OCI-LY3 (cell line): ENCODE measurements at regions not wholly inside any gene's neighbourhood (a gene's known extent, or its start where the extent isn't known, plus 50 kb on each side); places are given as distances from the start of the nearest gene placed in this dataset.

Experiments
- CTCF ChIP-seq: fragments of 200-600, 300-600 bp; sonication (generic); IDR thresholded peaks from 2 replicates; pipeline ENCODE4 v1.5.1; 2014; ENCODE audit warnings: antibody characterized with exemption, low read length, low read depth
- EZH2phosphoT487 ChIP-seq: fragments of 200-600 bp; shearing (Covaris generic); IDR thresholded peaks from 2 replicates; pipeline ENCODE4 v1.6.1; 2018; ENCODE audit warnings: antibody characterized with exemption, mixed run types, low read depth

GRCh38 chr2:57490741-57491140 is 555.9 kb upstream of the VRK2 start:
- TF ChIP-seq CTCF: no peak
- TF ChIP-seq EZH2phosphoT487: no peak
